Stimulated activated CD4-positive, alpha-beta T cell treated with anti-CD3 and anti-CD28 coated beads, Interleukin-15, amount 100 ng/mL, for 48 hours (primary cell): ENCODE measurements at regions not wholly inside any gene's neighbourhood (a gene's known extent, or its start where the extent isn't known, plus 50 kb on each side); places are given as distances from the start of the nearest gene placed in this dataset.
"Not testable (repeated sequence)": the region's sequence is repeated elsewhere in the genome, so short reads cannot be mapped to it uniquely, and the experiment has no call there.

Source experiments
- DNase-seq, 2 donors: peaks; one replicate each; pipeline ENCODE4 v3.0.0-alpha.2; 2020; ENCODE audit warnings: low read depth in 2 of 2

DNA sequence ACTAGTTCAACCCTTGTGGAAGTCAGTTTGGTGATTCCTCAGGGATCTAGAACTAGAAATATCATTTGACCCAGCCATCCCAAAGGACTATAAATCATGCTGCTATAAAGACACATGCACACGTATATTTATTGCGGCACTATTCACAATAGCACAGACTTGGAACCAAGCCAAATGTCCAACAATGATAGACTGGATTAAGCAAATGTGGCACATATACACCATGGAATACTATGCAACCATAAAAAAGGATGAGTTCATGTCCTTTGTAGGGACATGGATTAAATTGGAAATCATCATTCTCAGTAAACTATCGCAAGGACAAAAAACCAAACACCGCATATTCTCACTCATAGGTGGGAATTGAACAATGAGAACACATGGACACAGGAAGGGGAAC lies 157.8 kb downstream of the MSN start:
- DNase-seq = not testable (repeated sequence)

DNA sequence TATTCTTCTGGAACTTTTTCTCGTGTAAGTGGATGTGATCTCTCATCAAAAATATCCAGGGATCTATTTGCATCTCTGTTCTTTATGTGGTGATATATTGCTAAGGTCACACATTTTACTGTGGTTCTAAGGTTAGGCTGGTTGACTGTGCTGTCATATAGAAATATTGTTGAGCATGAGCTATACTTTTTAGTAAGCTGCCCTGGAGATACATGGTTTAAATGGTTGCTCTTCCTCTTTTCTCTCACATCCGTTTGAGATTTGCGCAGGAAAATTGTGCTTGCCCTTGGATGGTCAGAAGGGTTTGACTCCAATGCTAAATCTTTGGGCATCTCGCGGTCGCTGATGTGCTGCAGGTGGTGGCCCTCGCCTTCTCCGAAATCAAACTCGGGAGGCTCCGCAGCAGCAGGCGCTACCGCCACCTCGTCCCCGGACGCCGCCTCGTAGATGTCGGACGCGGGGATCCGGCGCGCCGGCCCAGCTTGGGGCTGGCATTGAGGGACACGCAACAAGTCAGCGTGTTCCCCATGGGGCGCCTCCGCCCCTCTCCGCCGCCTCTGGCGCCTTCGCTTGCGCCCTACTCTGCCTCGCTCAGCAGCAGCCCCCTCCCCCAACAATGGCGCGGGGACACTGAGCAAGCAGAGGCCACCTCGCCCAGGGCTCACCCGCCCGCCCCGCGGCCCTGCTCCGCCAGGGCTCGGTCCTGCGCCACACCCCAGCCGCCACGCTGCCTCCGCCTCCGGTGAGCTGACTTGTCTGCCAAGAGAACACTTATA lies 154.5 kb downstream of the MSN start:
- peak; percentile 1 to 11 for DNase-seq

DNA sequence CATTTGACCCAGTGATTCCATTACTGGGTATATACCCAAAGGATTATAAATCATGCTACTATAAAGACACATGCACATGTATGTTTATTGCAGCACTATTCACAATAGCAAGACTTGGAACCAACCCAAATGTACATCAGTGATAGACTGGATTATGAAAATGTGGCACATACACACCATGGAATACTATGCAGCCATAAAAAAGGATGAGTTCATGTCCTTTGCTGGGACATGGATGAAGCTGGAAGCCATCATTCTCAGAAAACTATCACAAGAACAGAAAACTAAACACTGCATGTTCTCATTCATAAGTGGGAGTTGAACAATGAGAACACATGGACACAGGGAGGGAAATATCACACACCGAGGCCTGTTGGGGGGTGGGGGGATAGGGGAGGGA lies 152.5 kb downstream of the MSN start:
- DNase-seq = not testable (repeated sequence)

- no peak for DNase-seq
Measured at GRCh38 chrX:65813245-65813644, 145.8 kb downstream of the MSN start.

DNA sequence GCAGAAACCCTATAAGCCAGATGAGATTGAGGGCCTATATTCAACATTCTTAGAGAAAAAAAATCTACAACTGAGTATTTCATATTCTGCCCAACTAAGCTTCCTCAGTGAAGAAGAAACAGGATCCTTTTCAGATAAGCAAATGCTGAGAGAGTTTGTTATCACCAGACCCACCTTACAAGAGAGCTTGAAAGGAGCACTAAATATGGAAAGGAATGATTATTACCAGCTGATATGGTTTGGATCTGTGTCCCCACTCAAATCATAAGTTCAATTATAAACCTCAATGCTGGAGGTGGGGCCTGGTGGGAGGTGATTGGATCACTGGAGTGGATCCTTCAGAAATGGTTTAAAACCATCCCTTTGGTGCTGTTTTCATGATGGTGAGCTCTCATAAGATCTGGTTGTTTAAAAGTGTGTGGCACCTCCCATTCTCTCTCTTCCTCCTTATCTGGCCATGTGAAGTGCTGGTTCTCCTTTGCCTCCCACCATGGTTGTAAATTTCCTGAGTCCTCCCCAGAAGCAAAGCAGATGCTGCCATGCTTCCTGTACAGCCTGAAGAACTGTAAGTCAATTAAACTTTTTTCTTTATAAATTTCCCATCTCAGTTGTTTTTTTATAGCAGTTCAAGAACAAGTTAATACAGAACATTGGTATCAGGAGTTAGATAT lies 144.2 kb downstream of the MSN start:
- DNase-seq = no peak
